Ishikawa (cell line): ENCODE measurements at regions not wholly inside any gene's neighbourhood (a gene's known extent, or its start where the extent isn't known, plus 50 kb on each side); places are given as distances from the start of the nearest gene placed in this dataset.

ENCODE experiments used
- CEBPB ChIP-seq: IDR thresholded peaks from 2 replicates; pipeline ENCODE4 v1.6.1; 2012
- EP300 ChIP-seq: IDR thresholded peaks from 2 replicates; pipeline ENCODE4 v1.6.1; 2012; ENCODE audit warnings: borderline replicate concordance
- NFIC ChIP-seq: IDR thresholded peaks from 2 replicates; pipeline ENCODE4 v1.6.1; 2012
- RAD21 ChIP-seq: IDR thresholded peaks from 2 replicates; pipeline ENCODE4 v1.6.1; 2012; ENCODE audit warnings: low read depth
- TAF1 ChIP-seq: IDR thresholded peaks from 2 replicates; pipeline ENCODE4 v1.6.1; 2012; ENCODE audit warnings: low read depth, mild to moderate bottlenecking
- YY1 ChIP-seq: IDR thresholded peaks from 2 replicates; pipeline ENCODE4 v1.6.1; 2012; ENCODE audit warnings: low read depth

DNA sequence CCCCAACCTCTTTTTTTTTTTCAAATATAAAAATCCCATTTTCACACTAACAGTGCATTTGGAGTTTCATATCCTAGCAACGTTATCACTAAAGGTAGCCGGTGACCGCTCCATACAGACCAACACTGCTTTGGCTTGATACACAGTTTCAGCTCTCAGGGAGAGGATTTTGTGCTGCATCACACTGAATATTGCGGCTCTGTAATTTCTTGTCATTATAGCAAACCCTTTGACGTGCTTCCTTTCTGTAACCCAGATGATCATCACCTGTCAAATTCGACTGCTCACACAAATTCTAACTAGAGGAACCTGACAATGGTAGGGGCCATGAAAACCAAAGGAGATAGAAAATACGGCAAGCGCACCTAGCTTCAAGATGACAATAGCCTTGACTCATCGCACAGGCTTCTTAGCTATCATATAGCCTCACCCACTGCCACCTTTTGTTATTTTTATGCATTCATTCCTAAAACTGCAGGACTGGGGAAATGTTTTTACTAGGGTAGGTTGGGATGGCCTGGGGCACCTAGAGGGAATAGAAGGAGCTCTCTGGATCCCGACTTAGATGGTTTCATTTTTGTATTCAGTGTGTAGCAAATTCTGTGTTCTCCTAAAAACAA, 582.9 kb upstream of the PIK3C3 start:
- TF ChIP-seq EP300: no peak
- TF ChIP-seq RAD21: no peak
- no peak for TF ChIP-seq CEBPB
- no peak for TF ChIP-seq NFIC
- TF ChIP-seq TAF1: no peak
- TF ChIP-seq YY1: no peak
